HEK293T (cell line): ENCODE measurements at regions not wholly inside any gene's neighbourhood (a gene's known extent, or its start where the extent isn't known, plus 50 kb on each side); places are given as distances from the start of the nearest gene placed in this dataset.

ENCODE experiments used
- BHLHE40 ChIP-seq: fragments of 450-650 bp; IDR thresholded peaks from 2 replicates; pipeline ENCODE4 v1.6.1; 2016; ENCODE audit warnings: mild to moderate bottlenecking, moderate library complexity, borderline replicate concordance
- ELF4 ChIP-seq: fragments of 450-650 bp; IDR thresholded peaks from 2 replicates; pipeline ENCODE4 v1.6.1; 2017; ENCODE audit warnings: antibody characterized with exemption
- FOXA1 ChIP-seq: fragments of 450-650 bp; IDR thresholded peaks from 2 replicates; pipeline ENCODE4 v1.6.1; 2016; ENCODE audit warnings: mild to moderate bottlenecking
- FOXK2 ChIP-seq: fragments of 450-650 bp; IDR thresholded peaks from 2 replicates; pipeline ENCODE4 v1.6.1; 2016; ENCODE audit warnings: mild to moderate bottlenecking
- FOXM1 ChIP-seq: fragments of 450-650 bp; IDR thresholded peaks from 2 replicates; pipeline ENCODE4 v1.6.1; 2017; ENCODE audit warnings: mild to moderate bottlenecking, borderline replicate concordance
- LEF1 ChIP-seq: fragments of 450-650 bp; IDR thresholded peaks from 2 replicates; pipeline ENCODE4 v1.6.1; 2017; ENCODE audit warnings: mild to moderate bottlenecking, borderline replicate concordance
- PKNOX1 ChIP-seq: fragments of 450-650 bp; IDR thresholded peaks from 2 replicates; pipeline ENCODE4 v1.6.1; 2016
- SP1 ChIP-seq: fragments of 450-650 bp; IDR thresholded peaks from 2 replicates; pipeline ENCODE4 v1.6.1; 2017
- SUZ12 ChIP-seq: fragments of 450-650 bp; IDR thresholded peaks from 2 replicates; pipeline ENCODE4 v1.6.1; 2016; ENCODE audit warnings: mild to moderate bottlenecking
- TARDBP ChIP-seq: fragments of 450-650 bp; IDR thresholded peaks from 2 replicates; pipeline ENCODE4 v1.6.1; 2016

GRCh38 chr2:12197133-12197532, 450.7 kb downstream of the LPIN1 start:
- no peak for TF ChIP-seq SP1
- TF ChIP-seq PKNOX1: no peak
- TF ChIP-seq BHLHE40: no peak
- no peak for TF ChIP-seq ELF4
- no peak for TF ChIP-seq TARDBP
- TF ChIP-seq LEF1: no peak
- TF ChIP-seq FOXK2: no peak
- TF ChIP-seq FOXA1: no peak
- no peak for TF ChIP-seq SUZ12
- TF ChIP-seq FOXM1: no peak
